ENCODE measurements at regions not wholly inside any gene's neighbourhood (a gene's known extent, or its start where the extent isn't known, plus 50 kb on each side); places are given as distances from the start of the nearest gene placed in this dataset.

DNA sequence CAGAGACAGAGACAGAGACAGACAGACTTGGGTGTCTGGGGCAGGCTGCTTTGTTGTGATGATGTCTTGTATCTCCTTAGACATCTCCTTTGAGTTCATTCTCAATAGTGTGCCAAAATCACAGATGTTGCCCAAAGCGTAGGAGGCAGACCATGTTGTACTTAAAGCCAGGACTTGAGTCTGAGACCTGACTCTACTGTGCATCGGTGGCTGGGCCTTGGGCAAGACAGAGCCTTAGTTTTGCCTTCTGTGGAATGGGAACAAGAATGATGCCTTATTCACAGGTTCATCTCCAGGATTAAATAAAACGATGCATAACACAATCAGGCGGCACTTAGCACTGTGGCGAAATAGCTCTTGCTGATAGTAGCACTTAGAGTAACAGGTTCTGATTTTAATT lies 230.3 kb downstream of the AACS start:
- in situ Hi-C loops (cut with MboI): no loop called here
- DNase-seq: no peak
- no peaks in the 10 kb centered on the region for H4K20me1 ChIP-seq (ENCODE audit: insufficient read depth)
- no peak for TF ChIP-seq EZH2 (IDR thresholded peaks at IDR 0.05; ENCODE audit: insufficient read depth, poor library complexity, severe bottlenecking)
- no peak for TF ChIP-seq EZH2phosphoT487 (IDR thresholded peaks at IDR 0.05; ENCODE audit: insufficient read depth, low read depth)
- no peaks in the 10 kb centered on the region for H3K9me2 ChIP-seq (ENCODE audit: insufficient read depth)
- H3K9me3 ChIP-seq (ENCODE audit: low read depth): no peaks in the 10 kb centered on the region
- no peak overlapping the region for H3K4me3 ChIP-seq
- H3K9ac ChIP-seq: no peak overlapping the region
- no peaks in the 10 kb centered on the region for H3K36me3 ChIP-seq (ENCODE audit: low read depth)
- H3F3A ChIP-seq (ENCODE audit: insufficient read depth): no peaks in the 10 kb centered on the region
- H3K79me2 ChIP-seq (ENCODE audit: insufficient read depth): no peaks in the 10 kb centered on the region
- H3K27ac ChIP-seq: no peak overlapping the region
- no peaks in the 10 kb centered on the region for H3K27me3 ChIP-seq (replicated peaks; ENCODE audit: insufficient read depth)
- no peak overlapping the region for H3K4me2 ChIP-seq (ENCODE audit: unreplicated experiment)
- no peak overlapping the region for H2AFZ ChIP-seq
- H3K4me1 ChIP-seq (ENCODE audit: insufficient read depth): no peaks in the 10 kb centered on the region
- 28 to 46% methylated on average over 5 of the region's 5 CpGs for WGBS, 2 experiments (ENCODE audit: low coverage in 1 of 2, low lambda C conversion rate in 2 of 2, missing lambda C conversion rate in 2 of 2)

DNA sequence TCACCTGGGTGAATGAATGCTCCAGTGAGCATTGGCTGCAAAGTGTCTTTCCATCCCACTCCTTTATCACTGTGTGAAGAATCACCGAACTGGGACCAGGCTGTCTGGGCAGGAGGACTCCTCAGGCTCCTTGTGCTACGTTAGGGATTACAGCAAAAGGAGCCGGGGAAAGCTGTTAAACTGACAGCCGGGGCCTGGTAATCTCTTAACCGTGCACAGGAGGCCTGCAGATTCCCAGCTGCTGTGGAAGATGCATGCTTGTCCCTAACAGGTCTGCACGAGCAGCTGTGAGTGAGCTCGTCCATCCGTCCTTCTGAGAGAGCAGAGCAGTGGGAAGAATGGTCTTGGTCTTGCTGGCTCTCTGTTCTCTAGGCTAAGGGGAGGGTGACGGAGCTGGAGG lies 231.5 kb downstream of the AACS start:
- no peak overlapping the region for H3K4me2 ChIP-seq (ENCODE audit: unreplicated experiment)
- no peaks in the 10 kb centered on the region for H3K27me3 ChIP-seq (replicated peaks; ENCODE audit: insufficient read depth)
- no peak for DNase-seq
- WGBS, 2 experiments (ENCODE audit: low coverage in 1 of 2, low lambda C conversion rate in 2 of 2, missing lambda C conversion rate in 2 of 2): 31 to 33% methylated on average over 9 of the region's 9 CpGs
- H3K27ac ChIP-seq: no peak overlapping the region
- H3K36me3 ChIP-seq (ENCODE audit: low read depth): no peaks in the 10 kb centered on the region
- H3K9ac ChIP-seq: no peak overlapping the region
- no peak overlapping the region for H3K4me3 ChIP-seq
- H3K79me2 ChIP-seq (ENCODE audit: insufficient read depth): no peaks in the 10 kb centered on the region
- H3K4me1 ChIP-seq (ENCODE audit: insufficient read depth): no peaks in the 10 kb centered on the region
- no peaks in the 10 kb centered on the region for H4K20me1 ChIP-seq (ENCODE audit: insufficient read depth)
- no peaks in the 10 kb centered on the region for H3F3A ChIP-seq (ENCODE audit: insufficient read depth)
- H3K9me3 ChIP-seq (ENCODE audit: low read depth): no peaks in the 10 kb centered on the region
- no peaks in the 10 kb centered on the region for H3K9me2 ChIP-seq (ENCODE audit: insufficient read depth)
- no peak overlapping the region for H2AFZ ChIP-seq
- in situ Hi-C loops (cut with MboI): no loop called here
- no peak for TF ChIP-seq EZH2 (IDR thresholded peaks at IDR 0.05; ENCODE audit: insufficient read depth, poor library complexity, severe bottlenecking)
- TF ChIP-seq EZH2phosphoT487 (IDR thresholded peaks at IDR 0.05; ENCODE audit: insufficient read depth, low read depth): no peak

DNA sequence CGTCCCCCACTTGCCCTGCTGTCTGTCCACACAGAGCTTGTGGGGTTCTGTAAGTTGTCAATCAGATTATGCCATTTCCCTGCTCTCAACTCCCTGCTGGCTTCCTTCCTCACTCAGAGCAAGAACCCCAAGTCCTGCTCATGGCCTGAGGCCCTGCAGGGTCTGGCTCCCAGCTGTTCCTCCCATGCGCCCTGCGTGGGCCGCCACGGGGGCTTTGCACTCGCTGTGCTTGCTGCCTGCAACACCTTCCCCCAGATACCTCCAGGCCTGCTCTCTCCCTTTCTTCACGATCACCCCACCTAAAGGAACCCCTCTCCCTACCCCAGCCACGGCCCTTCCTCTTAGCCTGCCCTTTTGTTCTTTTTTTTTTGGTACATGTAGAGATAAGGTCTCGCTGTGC lies 234.6 kb downstream of the AACS start:
- no peaks in the 10 kb centered on the region for H3F3A ChIP-seq (ENCODE audit: insufficient read depth)
- no peaks in the 10 kb centered on the region for H3K27me3 ChIP-seq (replicated peaks; ENCODE audit: insufficient read depth)
- H4K20me1 ChIP-seq (ENCODE audit: insufficient read depth): no peaks in the 10 kb centered on the region
- H3K4me1 ChIP-seq (ENCODE audit: insufficient read depth): no peaks in the 10 kb centered on the region
- no peak overlapping the region for H2AFZ ChIP-seq
- H3K9me2 ChIP-seq (ENCODE audit: insufficient read depth): no peaks in the 10 kb centered on the region
- no peaks in the 10 kb centered on the region for H3K36me3 ChIP-seq (ENCODE audit: low read depth)
- WGBS, 2 experiments (ENCODE audit: low coverage in 1 of 2, low lambda C conversion rate in 2 of 2, missing lambda C conversion rate in 2 of 2): 29 to 32% methylated on average over 8 to 9 of the region's 9 CpGs
- no peak for DNase-seq
- no peak overlapping the region for H3K4me2 ChIP-seq (ENCODE audit: unreplicated experiment)
- no peaks in the 10 kb centered on the region for H3K79me2 ChIP-seq (ENCODE audit: insufficient read depth)
- H3K27ac ChIP-seq: no peak overlapping the region
- no peak overlapping the region for H3K9ac ChIP-seq
- H3K9me3 ChIP-seq (ENCODE audit: low read depth): no peaks in the 10 kb centered on the region
- no peak overlapping the region for H3K4me3 ChIP-seq
- no peak for TF ChIP-seq EZH2 (IDR thresholded peaks at IDR 0.05; ENCODE audit: insufficient read depth, poor library complexity, severe bottlenecking)
- TF ChIP-seq EZH2phosphoT487 (IDR thresholded peaks at IDR 0.05; ENCODE audit: insufficient read depth, low read depth): no peak
- in situ Hi-C loops (cut with MboI): no loop called here

GRCh38 chr12:125300249-125300648 lies 235.0 kb downstream of the AACS start:
- no peak for TF ChIP-seq EZH2 (IDR thresholded peaks at IDR 0.05; ENCODE audit: insufficient read depth, poor library complexity, severe bottlenecking)
- no peak for TF ChIP-seq EZH2phosphoT487 (IDR thresholded peaks at IDR 0.05; ENCODE audit: insufficient read depth, low read depth)
- Histone ChIP-seq H2AFZ (no peak overlapping the region), H3F3A (ENCODE audit: insufficient read depth) (no peaks in the 10 kb centered on the region), H4K20me1 (ENCODE audit: insufficient read depth) (no peaks in the 10 kb centered on the region), H3K27ac (no peak overlapping the region), H3K9me2 (ENCODE audit: insufficient read depth) (no peaks in the 10 kb centered on the region), H3K36me3 (ENCODE audit: low read depth) (no peaks in the 10 kb centered on the region), H3K9me3 (ENCODE audit: low read depth) (no peaks in the 10 kb centered on the region), H3K4me2 (ENCODE audit: unreplicated experiment) (no peak overlapping the region), H3K4me3 (no peak overlapping the region), H3K79me2 (ENCODE audit: insufficient read depth) (no peaks in the 10 kb centered on the region), H3K9ac (no peak overlapping the region), H3K27me3 (replicated peaks; ENCODE audit: insufficient read depth) (no peaks in the 10 kb centered on the region), H3K4me1 (ENCODE audit: insufficient read depth) (no peaks in the 10 kb centered on the region)
- in situ Hi-C loops (cut with MboI): no loop called here
- WGBS, 2 experiments (ENCODE audit: low coverage in 1 of 2, low lambda C conversion rate in 2 of 2, missing lambda C conversion rate in 2 of 2): 38 to 44% methylated on average over 3 of the region's 3 CpGs
- DNase-seq: no peak

DNA sequence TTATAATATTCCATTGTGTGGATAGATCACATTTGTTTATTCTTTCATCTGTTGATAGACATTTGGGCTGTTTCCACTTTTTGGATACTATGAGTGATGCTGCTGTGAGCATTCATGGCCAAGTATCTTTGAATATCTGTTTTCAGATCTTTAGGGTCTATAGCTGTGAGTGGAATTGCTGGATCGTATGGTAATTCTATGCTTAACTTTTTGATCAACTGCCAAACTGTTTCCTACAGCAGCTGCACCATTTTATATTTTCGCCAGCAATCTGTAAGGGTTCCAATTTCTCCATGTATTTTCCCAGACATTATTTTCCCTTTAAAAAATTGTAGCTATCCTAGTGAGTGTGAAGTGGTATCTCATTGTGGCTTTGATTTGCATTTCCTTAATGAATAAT lies 238.1 kb downstream of the AACS start:
- Histone ChIP-seq H2AFZ (no peak overlapping the region), H3K4me2 (ENCODE audit: unreplicated experiment) (no peak overlapping the region), H3K9me2 (ENCODE audit: insufficient read depth) (no peaks in the 10 kb centered on the region; the same call in 1 of the 2 replicates), H3K4me3 (no peak overlapping the region), H3K27me3 (replicated peaks; ENCODE audit: insufficient read depth) (no peaks in the 10 kb centered on the region), H3K36me3 (ENCODE audit: low read depth) (no peaks in the 10 kb centered on the region), H3F3A (ENCODE audit: insufficient read depth) (no peaks in the 10 kb centered on the region), H3K79me2 (ENCODE audit: insufficient read depth) (no peaks in the 10 kb centered on the region), H3K9ac (no peak overlapping the region), H3K4me1 (ENCODE audit: insufficient read depth) (no peaks in the 10 kb centered on the region), H4K20me1 (ENCODE audit: insufficient read depth) (no peaks in the 10 kb centered on the region), H3K9me3 (ENCODE audit: low read depth) (no peaks in the 10 kb centered on the region), H3K27ac (no peak overlapping the region)
- DNase-seq: no peak
- TF ChIP-seq EZH2phosphoT487 (IDR thresholded peaks at IDR 0.05; ENCODE audit: insufficient read depth, low read depth): no peak
- in situ Hi-C loops (cut with MboI): no loop called here
- 8 to 22% methylated on average over 2 of the region's 2 CpGs for WGBS, 2 experiments (ENCODE audit: low coverage in 1 of 2, low lambda C conversion rate in 2 of 2, missing lambda C conversion rate in 2 of 2)

All from GM23248 (cell line).